ENCODE measurements at regions not wholly inside any gene's neighbourhood (a gene's known extent, or its start where the extent isn't known, plus 50 kb on each side); places are given as distances from the start of the nearest gene placed in this dataset.

- H3K4me2 ChIP-seq (ENCODE audit: insufficient read depth, low read length, poor library complexity, severe bottlenecking) = no peak overlapping the region
- no peak overlapping the region for H3K27ac ChIP-seq (replicated peaks; ENCODE audit: low read length)
- no peaks in the 10 kb centered on the region for H3K79me1 ChIP-seq (ENCODE audit: low read depth, low read length)
- no peaks in the 10 kb centered on the region for H3K9me3 ChIP-seq (replicated peaks in 1 of 2; ENCODE audit: control insufficient read depth in 2 of 2, insufficient read depth in 1 of 2, low read depth in 1 of 2, low read length in 2 of 2)
- H2AK5ac ChIP-seq (ENCODE audit: low read depth, low read length) = no peak overlapping the region
- no peaks in the 10 kb centered on the region for H3K27me3 ChIP-seq (ENCODE audit: control insufficient read depth in 3 of 3, insufficient read depth in 3 of 3, low read depth in 1 of 3, low read length in 3 of 3)
- H3K36me3 ChIP-seq (replicated peaks in 1 of 2; ENCODE audit: control insufficient read depth in 2 of 2, insufficient read depth in 2 of 2, low read length in 2 of 2) = no peaks in the 10 kb centered on the region
- no peak for DNase-seq (ENCODE audit: low spot score)
- H3K9ac ChIP-seq (ENCODE audit: low read depth, low read length, poor library complexity) = no peak overlapping the region
- no peak overlapping the region for H3K14ac ChIP-seq (ENCODE audit: low read length)
- H4K91ac ChIP-seq (ENCODE audit: low read depth, low read length, poor library complexity) = no peak overlapping the region
- H2BK15ac ChIP-seq (ENCODE audit: low read length) = no peak overlapping the region
- no peak overlapping the region for H3K23ac ChIP-seq (ENCODE audit: low read depth, low read length, poor library complexity)
- H2BK12ac ChIP-seq (ENCODE audit: low read length) = no peak overlapping the region
- H4K8ac ChIP-seq (ENCODE audit: low read depth, low read length) = no peak overlapping the region
- whole genome bisulfite sequencing, 2 donors (ENCODE audit: extremely low coverage in 2 of 2, insufficient read length in 2 of 2, insufficient replicate concordance in 1 of 2) = no CpG with 5 or more reads among the region's 3 CpGs
- H3K18ac ChIP-seq (ENCODE audit: low read length) = no peak overlapping the region
- H3K4ac ChIP-seq (ENCODE audit: low read length) = no peak overlapping the region
- H3K4me1 ChIP-seq (ENCODE audit: control insufficient read depth in 2 of 2, insufficient read depth in 1 of 2, low read depth in 1 of 2, low read length in 2 of 2) = peaks cover 0 to 4% of the 10 kb centered on the region in 2 donors
- no peak overlapping the region for H2AFZ ChIP-seq (ENCODE audit: low read length)
- H2BK120ac ChIP-seq (ENCODE audit: low read depth, low read length) = no peak overlapping the region
- no peak overlapping the region for H2BK5ac ChIP-seq (ENCODE audit: low read length)
- H3K4me3 ChIP-seq (ENCODE audit: low read length in 2 of 2) = no peak overlapping the region
Observed at GRCh38 chr6:134455319-134455718, 137.4 kb upstream of the SGK1 start.

DNA sequence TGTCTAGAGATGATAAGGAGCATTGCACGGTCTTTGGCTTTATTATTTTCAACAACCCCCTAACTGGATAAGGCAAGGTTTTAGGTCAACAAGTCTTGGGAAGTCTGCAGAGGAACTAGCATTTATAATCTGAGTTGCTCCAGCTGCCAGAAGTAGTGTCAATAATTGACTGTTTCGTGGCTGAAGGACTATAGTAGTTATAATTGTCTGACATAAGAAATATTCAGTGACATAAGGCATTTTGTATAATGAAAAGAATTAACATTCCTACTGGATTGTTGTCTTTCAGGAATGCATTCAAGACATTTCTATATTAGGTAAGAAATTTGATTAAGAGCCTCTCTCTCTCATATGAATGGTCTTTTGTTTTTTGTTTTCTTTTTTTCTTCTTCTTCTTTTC is 136.9 kb upstream of the SGK1 start:
- H3K36me3 ChIP-seq (replicated peaks in 1 of 2; ENCODE audit: control insufficient read depth in 2 of 2, insufficient read depth in 2 of 2, low read length in 2 of 2) = no peaks in the 10 kb centered on the region
- no peak overlapping the region for H4K91ac ChIP-seq (ENCODE audit: low read depth, low read length, poor library complexity)
- H2AK5ac ChIP-seq (ENCODE audit: low read depth, low read length) = no peak overlapping the region
- no peaks in the 10 kb centered on the region for H3K9me3 ChIP-seq (replicated peaks in 1 of 2; ENCODE audit: control insufficient read depth in 2 of 2, insufficient read depth in 1 of 2, low read depth in 1 of 2, low read length in 2 of 2)
- H3K4me2 ChIP-seq (ENCODE audit: insufficient read depth, low read length, poor library complexity, severe bottlenecking) = no peak overlapping the region
- no CpG with 5 or more reads among the region's 2 CpGs for WGBS, 2 donors (ENCODE audit: extremely low coverage in 2 of 2, insufficient read length in 2 of 2, insufficient replicate concordance in 1 of 2)
- no peak for DNase-seq (ENCODE audit: low spot score)
- H2BK12ac ChIP-seq (ENCODE audit: low read length) = no peak overlapping the region
- no peak overlapping the region for H4K8ac ChIP-seq (ENCODE audit: low read depth, low read length)
- no peak overlapping the region for H3K4ac ChIP-seq (ENCODE audit: low read length)
- no peak overlapping the region for H2AFZ ChIP-seq (ENCODE audit: low read length)
- H2BK120ac ChIP-seq (ENCODE audit: low read depth, low read length) = no peak overlapping the region
- H3K14ac ChIP-seq (ENCODE audit: low read length) = no peak overlapping the region
- no peak overlapping the region for H3K9ac ChIP-seq (ENCODE audit: low read depth, low read length, poor library complexity)
- H3K4me3 ChIP-seq (ENCODE audit: low read length in 2 of 2) = no peak overlapping the region
- H2BK5ac ChIP-seq (ENCODE audit: low read length) = no peak overlapping the region
- no peaks in the 10 kb centered on the region for H3K79me1 ChIP-seq (ENCODE audit: low read depth, low read length)
- H3K27ac ChIP-seq (replicated peaks; ENCODE audit: low read length) = no peak overlapping the region
- no peak overlapping the region for H3K23ac ChIP-seq (ENCODE audit: low read depth, low read length, poor library complexity)
- H3K18ac ChIP-seq (ENCODE audit: low read length) = no peak overlapping the region
- H3K4me1 ChIP-seq (ENCODE audit: control insufficient read depth in 2 of 2, insufficient read depth in 1 of 2, low read depth in 1 of 2, low read length in 2 of 2) = peaks cover 0 to 4% of the 10 kb centered on the region in 2 donors
- H2BK15ac ChIP-seq (ENCODE audit: low read length) = no peak overlapping the region
- no peaks in the 10 kb centered on the region for H3K27me3 ChIP-seq (ENCODE audit: control insufficient read depth in 3 of 3, insufficient read depth in 3 of 3, low read depth in 1 of 3, low read length in 3 of 3)

GRCh38 chr6:134453792-134454510 is 136.0 kb upstream of the SGK1 start:
- no peak overlapping the region for H2BK12ac ChIP-seq (ENCODE audit: low read length)
- no peak overlapping the region for H3K4ac ChIP-seq (ENCODE audit: low read length)
- WGBS, 2 donors (ENCODE audit: extremely low coverage in 2 of 2, insufficient read length in 2 of 2, insufficient replicate concordance in 1 of 2) = no CpG with 5 or more reads among the region's 5 CpGs
- H4K8ac ChIP-seq (ENCODE audit: low read depth, low read length) = no peak overlapping the region
- no peak overlapping the region for H2BK5ac ChIP-seq (ENCODE audit: low read length)
- H2BK15ac ChIP-seq (ENCODE audit: low read length) = no peak overlapping the region
- no peaks in the 10 kb centered on the region for H3K27me3 ChIP-seq (ENCODE audit: control insufficient read depth in 3 of 3, insufficient read depth in 3 of 3, low read depth in 1 of 3, low read length in 3 of 3)
- no peak overlapping the region for H2AK5ac ChIP-seq (ENCODE audit: low read depth, low read length)
- H3K4me1 ChIP-seq (ENCODE audit: control insufficient read depth in 2 of 2, insufficient read depth in 1 of 2, low read depth in 1 of 2, low read length in 2 of 2) = peaks cover 0 to 4% of the 10 kb centered on the region in 2 donors
- no peak overlapping the region for H4K91ac ChIP-seq (ENCODE audit: low read depth, low read length, poor library complexity)
- no peak overlapping the region for H3K18ac ChIP-seq (ENCODE audit: low read length)
- no peak for DNase-seq (ENCODE audit: low spot score)
- H3K23ac ChIP-seq (ENCODE audit: low read depth, low read length, poor library complexity) = no peak overlapping the region
- no peaks in the 10 kb centered on the region for H3K36me3 ChIP-seq (replicated peaks in 1 of 2; ENCODE audit: control insufficient read depth in 2 of 2, insufficient read depth in 2 of 2, low read length in 2 of 2)
- no peak overlapping the region for H2AFZ ChIP-seq (ENCODE audit: low read length)
- no peak overlapping the region for H3K4me2 ChIP-seq (ENCODE audit: insufficient read depth, low read length, poor library complexity, severe bottlenecking)
- H3K9me3 ChIP-seq (replicated peaks in 1 of 2; ENCODE audit: control insufficient read depth in 2 of 2, insufficient read depth in 1 of 2, low read depth in 1 of 2, low read length in 2 of 2) = no peaks in the 10 kb centered on the region
- H3K14ac ChIP-seq (ENCODE audit: low read length) = no peak overlapping the region
- no peaks in the 10 kb centered on the region for H3K79me1 ChIP-seq (ENCODE audit: low read depth, low read length)
- no peak overlapping the region for H3K27ac ChIP-seq (replicated peaks; ENCODE audit: low read length)
- H3K4me3 ChIP-seq (ENCODE audit: low read length in 2 of 2) = no peak overlapping the region
- no peak overlapping the region for H2BK120ac ChIP-seq (ENCODE audit: low read depth, low read length)
- H3K9ac ChIP-seq (ENCODE audit: low read depth, low read length, poor library complexity) = no peak overlapping the region

DNA sequence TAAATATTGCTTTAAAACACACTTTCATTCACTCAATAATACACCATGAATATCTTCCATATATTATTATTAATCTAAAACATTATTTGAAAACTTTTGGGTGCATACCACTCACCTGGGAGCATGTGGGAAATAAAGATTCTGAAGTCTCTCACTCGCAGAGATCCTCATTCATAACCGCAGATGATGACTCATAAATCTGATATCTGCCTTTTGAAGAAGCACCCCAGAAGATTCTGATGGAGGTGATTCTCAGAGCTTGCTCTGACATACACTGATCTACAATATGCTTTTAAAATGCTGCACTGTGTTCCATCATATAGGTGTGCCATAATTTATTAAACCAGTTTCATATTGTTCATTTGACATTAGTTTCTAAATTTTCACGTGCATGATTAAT is 135.0 kb upstream of the SGK1 start:
- no peak overlapping the region for H2BK5ac ChIP-seq (ENCODE audit: low read length)
- H3K4me3 ChIP-seq (ENCODE audit: low read length in 2 of 2) = no peak overlapping the region
- H3K79me1 ChIP-seq (ENCODE audit: low read depth, low read length) = no peaks in the 10 kb centered on the region
- H2BK15ac ChIP-seq (ENCODE audit: low read length) = no peak overlapping the region
- no peak overlapping the region for H3K14ac ChIP-seq (ENCODE audit: low read length)
- no peak overlapping the region for H2AK5ac ChIP-seq (ENCODE audit: low read depth, low read length)
- peaks cover 0 to 4% of the 10 kb centered on the region in 2 donors for H3K4me1 ChIP-seq (ENCODE audit: control insufficient read depth in 2 of 2, insufficient read depth in 1 of 2, low read depth in 1 of 2, low read length in 2 of 2)
- no CpG with 5 or more reads among the region's 3 CpGs for WGBS, 2 donors (ENCODE audit: extremely low coverage in 2 of 2, insufficient read length in 2 of 2, insufficient replicate concordance in 1 of 2)
- no peak overlapping the region for H2BK12ac ChIP-seq (ENCODE audit: low read length)
- no peaks in the 10 kb centered on the region for H3K36me3 ChIP-seq (replicated peaks in 1 of 2; ENCODE audit: control insufficient read depth in 2 of 2, insufficient read depth in 2 of 2, low read length in 2 of 2)
- no peak overlapping the region for H3K4ac ChIP-seq (ENCODE audit: low read length)
- H4K8ac ChIP-seq (ENCODE audit: low read depth, low read length) = no peak overlapping the region
- no peak overlapping the region for H3K27ac ChIP-seq (replicated peaks; ENCODE audit: low read length)
- no peak overlapping the region for H2BK120ac ChIP-seq (ENCODE audit: low read depth, low read length)
- no peaks in the 10 kb centered on the region for H3K9me3 ChIP-seq (replicated peaks in 1 of 2; ENCODE audit: control insufficient read depth in 2 of 2, insufficient read depth in 1 of 2, low read depth in 1 of 2, low read length in 2 of 2)
- H3K23ac ChIP-seq (ENCODE audit: low read depth, low read length, poor library complexity) = no peak overlapping the region
- no peak overlapping the region for H2AFZ ChIP-seq (ENCODE audit: low read length)
- H4K91ac ChIP-seq (ENCODE audit: low read depth, low read length, poor library complexity) = no peak overlapping the region
- H3K9ac ChIP-seq (ENCODE audit: low read depth, low read length, poor library complexity) = no peak overlapping the region
- no peak for DNase-seq (ENCODE audit: low spot score)
- H3K18ac ChIP-seq (ENCODE audit: low read length) = no peak overlapping the region
- H3K27me3 ChIP-seq (ENCODE audit: control insufficient read depth in 3 of 3, insufficient read depth in 3 of 3, low read depth in 1 of 3, low read length in 3 of 3) = no peaks in the 10 kb centered on the region
- H3K4me2 ChIP-seq (ENCODE audit: insufficient read depth, low read length, poor library complexity, severe bottlenecking) = no peak overlapping the region

Data from neuronal stem cell (in vitro differentiated cells).